ENCODE measurements at regions not wholly inside any gene's neighbourhood (a gene's known extent, or its start where the extent isn't known, plus 50 kb on each side); places are given as distances from the start of the nearest gene placed in this dataset.

DNA sequence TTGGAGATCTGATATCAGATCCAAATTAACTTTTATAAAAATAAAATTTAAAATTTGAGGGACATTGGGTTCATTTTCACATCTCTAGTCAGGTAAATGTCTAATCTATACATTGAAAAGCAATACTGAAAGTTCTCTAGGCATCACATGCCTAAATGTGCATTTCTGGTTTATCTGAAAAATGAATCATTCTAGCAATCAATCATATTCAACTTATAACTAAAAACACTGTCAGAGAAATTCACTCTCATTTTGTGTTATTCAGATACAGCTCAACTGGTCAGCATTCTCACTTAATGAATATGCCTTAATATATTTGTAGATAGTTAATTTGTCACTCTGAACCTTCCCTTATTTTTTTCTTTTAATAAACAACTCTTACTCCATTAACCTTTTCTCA, 243.2 kb downstream of the CASP12 start (continued):
- TF ChIP-seq, protein P1, sequence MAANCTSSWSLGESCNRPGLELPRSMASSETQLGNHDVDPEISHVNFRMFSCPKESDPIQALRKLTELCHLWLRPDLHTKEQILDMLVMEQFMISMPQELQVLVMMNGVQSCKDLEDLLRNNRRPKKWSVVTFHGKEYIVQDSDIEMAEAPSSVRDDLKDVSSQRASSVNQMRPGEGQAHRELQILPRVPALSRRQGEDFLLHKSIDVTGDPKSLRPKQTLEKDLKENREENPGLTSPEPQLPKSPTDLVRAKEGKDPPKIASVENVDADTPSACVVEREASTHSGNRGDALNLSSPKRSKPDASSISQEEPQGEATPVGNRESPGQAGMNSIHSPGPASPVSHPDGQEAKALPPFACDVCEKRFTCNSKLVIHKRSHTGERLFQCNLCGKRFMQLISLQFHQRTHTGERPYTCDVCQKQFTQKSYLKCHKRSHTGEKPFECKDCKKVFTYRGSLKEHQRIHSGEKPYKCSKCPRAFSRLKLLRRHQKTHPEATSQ (tag by site-specific recombination; IDR thresholded peaks at IDR 0.05), result no peak
- TF ChIP-seq, protein P2, sequence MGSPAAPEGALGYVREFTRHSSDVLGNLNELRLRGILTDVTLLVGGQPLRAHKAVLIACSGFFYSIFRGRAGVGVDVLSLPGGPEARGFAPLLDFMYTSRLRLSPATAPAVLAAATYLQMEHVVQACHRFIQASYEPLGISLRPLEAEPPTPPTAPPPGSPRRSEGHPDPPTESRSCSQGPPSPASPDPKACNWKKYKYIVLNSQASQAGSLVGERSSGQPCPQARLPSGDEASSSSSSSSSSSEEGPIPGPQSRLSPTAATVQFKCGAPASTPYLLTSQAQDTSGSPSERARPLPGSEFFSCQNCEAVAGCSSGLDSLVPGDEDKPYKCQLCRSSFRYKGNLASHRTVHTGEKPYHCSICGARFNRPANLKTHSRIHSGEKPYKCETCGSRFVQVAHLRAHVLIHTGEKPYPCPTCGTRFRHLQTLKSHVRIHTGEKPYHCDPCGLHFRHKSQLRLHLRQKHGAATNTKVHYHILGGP (tag by site-specific recombination; IDR thresholded peaks at IDR 0.05), result no peak
- TF ChIP-seq, protein P3, sequence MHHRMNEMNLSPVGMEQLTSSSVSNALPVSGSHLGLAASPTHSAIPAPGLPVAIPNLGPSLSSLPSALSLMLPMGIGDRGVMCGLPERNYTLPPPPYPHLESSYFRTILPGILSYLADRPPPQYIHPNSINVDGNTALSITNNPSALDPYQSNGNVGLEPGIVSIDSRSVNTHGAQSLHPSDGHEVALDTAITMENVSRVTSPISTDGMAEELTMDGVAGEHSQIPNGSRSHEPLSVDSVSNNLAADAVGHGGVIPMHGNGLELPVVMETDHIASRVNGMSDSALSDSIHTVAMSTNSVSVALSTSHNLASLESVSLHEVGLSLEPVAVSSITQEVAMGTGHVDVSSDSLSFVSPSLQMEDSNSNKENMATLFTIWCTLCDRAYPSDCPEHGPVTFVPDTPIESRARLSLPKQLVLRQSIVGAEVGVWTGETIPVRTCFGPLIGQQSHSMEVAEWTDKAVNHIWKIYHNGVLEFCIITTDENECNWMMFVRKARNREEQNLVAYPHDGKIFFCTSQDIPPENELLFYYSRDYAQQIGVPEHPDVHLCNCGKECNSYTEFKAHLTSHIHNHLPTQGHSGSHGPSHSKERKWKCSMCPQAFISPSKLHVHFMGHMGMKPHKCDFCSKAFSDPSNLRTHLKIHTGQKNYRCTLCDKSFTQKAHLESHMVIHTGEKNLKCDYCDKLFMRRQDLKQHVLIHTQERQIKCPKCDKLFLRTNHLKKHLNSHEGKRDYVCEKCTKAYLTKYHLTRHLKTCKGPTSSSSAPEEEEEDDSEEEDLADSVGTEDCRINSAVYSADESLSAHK (tag by site-specific recombination; IDR thresholded peaks at IDR 0.05), result no peak
- TF ChIP-seq ZNF792 (tag by site-specific recombination; IDR thresholded peaks at IDR 0.05) (no peak), ZNF132 (tag by site-specific recombination; IDR thresholded peaks at IDR 0.05; ENCODE audit: borderline replicate concordance) (no peak), SCRT1 (tag by site-specific recombination; IDR thresholded peaks at IDR 0.05; ENCODE audit: borderline replicate concordance) (no peak), ZNF747 (tag by site-specific recombination; IDR thresholded peaks at IDR 0.05) (no peak), ZNF561 (tag by site-specific recombination; IDR thresholded peaks at IDR 0.05; ENCODE audit: borderline replicate concordance) (no peak)
- TF ChIP-seq, protein P4, sequence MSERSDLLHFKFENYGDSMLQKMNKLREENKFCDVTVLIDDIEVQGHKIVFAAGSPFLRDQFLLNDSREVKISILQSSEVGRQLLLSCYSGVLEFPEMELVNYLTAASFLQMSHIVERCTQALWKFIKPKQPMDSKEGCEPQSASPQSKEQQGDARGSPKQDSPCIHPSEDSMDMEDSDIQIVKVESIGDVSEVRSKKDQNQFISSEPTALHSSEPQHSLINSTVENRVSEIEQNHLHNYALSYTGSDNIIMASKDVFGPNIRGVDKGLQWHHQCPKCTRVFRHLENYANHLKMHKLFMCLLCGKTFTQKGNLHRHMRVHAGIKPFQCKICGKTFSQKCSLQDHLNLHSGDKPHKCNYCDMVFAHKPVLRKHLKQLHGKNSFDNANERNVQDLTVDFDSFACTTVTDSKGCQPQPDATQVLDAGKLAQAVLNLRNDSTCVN (tag by site-specific recombination; optimal IDR thresholded peaks at IDR 0.05), result no peak

DNA sequence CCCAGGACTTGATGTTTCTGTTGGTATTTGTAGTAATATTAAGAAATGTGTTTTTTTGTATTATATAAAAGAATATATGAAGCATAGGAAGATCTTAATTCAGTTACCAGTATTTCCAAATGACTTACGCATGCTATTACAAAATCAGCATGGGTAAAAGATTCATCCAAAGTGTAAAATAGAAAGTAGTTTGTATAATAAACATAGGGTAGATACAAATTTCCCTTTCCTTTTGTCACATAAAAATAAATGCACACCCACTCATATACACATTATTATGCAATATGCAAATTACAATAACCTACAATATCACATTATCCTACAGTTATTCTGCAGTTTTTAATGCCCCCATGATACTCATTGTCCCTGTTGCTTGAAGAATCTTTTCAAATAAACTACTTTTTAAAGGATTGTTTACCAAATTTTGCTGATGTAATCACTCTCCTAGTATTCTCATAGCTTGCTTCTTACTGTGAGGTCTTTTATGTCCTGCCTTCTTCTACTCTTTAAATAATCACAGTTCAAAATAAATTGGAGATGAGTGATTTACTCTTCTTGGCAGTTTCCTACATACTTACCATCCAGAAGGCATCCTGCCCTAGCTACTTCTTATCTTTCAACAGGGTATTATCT, 244.0 kb downstream of the CASP12 start:
- CTCF ChIA-PET, result no interaction called here
- H3K27ac ChIP-seq (ENCODE audit: extremely low read depth, low read depth, low read length), result no peak overlapping the region
- no peaks in the 10 kb centered on the region for H3K9me3 ChIP-seq (ENCODE audit: control insufficient read depth, insufficient read depth, low read depth, low read length)
- no peaks in the 10 kb centered on the region for H3K4me1 ChIP-seq (ENCODE audit: control insufficient read depth, insufficient read depth, low read length)
- no peaks in the 10 kb centered on the region for H3K36me3 ChIP-seq (ENCODE audit: control insufficient read depth in 2 of 2, insufficient read depth in 1 of 2, low read length in 2 of 2)
- POLR2A ChIA-PET, result no interaction called here
- H3K4me3 ChIP-seq (ENCODE audit: low read depth, low read length), result no peak overlapping the region
- TF ChIP-seq ZNF239 (tag by site-specific recombination; IDR thresholded peaks at IDR 0.05), result no peak
- no peak for TF ChIP-seq ZNF146 (tag by site-specific recombination; IDR thresholded peaks at IDR 0.05)
- TF ChIP-seq ZNF350 (tag by site-specific recombination; IDR thresholded peaks at IDR 0.05), result no peak
- no peak for TF ChIP-seq ZNF132 (tag by site-specific recombination; IDR thresholded peaks at IDR 0.05; ENCODE audit: borderline replicate concordance)
- no peak for TF ChIP-seq ZNF23 (tag by site-specific recombination; IDR thresholded peaks at IDR 0.05; ENCODE audit: borderline replicate concordance)
- TF ChIP-seq, protein P5, sequence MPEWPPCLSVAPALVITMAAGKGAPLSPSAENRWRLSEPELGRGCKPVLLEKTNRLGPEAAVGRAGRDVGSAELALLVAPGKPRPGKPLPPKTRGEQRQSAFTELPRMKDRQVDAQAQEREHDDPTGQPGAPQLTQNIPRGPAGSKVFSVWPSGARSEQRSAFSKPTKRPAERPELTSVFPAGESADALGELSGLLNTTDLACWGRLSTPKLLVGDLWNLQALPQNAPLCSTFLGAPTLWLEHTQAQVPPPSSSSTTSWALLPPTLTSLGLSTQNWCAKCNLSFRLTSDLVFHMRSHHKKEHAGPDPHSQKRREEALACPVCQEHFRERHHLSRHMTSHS (tag by site-specific recombination; IDR thresholded peaks at IDR 0.05), result no peak
- no peak for TF ChIP-seq SP3 (tag by site-specific recombination; IDR thresholded peaks at IDR 0.05)
- no peak for TF ChIP-seq ZBTB8A (tag by site-specific recombination; IDR thresholded peaks at IDR 0.05)
- TF ChIP-seq, protein P6, sequence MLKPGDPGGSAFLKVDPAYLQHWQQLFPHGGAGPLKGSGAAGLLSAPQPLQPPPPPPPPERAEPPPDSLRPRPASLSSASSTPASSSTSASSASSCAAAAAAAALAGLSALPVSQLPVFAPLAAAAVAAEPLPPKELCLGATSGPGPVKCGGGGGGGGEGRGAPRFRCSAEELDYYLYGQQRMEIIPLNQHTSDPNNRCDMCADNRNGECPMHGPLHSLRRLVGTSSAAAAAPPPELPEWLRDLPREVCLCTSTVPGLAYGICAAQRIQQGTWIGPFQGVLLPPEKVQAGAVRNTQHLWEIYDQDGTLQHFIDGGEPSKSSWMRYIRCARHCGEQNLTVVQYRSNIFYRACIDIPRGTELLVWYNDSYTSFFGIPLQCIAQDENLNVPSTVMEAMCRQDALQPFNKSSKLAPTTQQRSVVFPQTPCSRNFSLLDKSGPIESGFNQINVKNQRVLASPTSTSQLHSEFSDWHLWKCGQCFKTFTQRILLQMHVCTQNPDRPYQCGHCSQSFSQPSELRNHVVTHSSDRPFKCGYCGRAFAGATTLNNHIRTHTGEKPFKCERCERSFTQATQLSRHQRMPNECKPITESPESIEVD (tag by site-specific recombination; IDR thresholded peaks at IDR 0.05), result no peak
- TF ChIP-seq KLF9 (tag by site-specific recombination; IDR thresholded peaks at IDR 0.05; ENCODE audit: low read depth), result no peak
- TF ChIP-seq, protein P7, sequence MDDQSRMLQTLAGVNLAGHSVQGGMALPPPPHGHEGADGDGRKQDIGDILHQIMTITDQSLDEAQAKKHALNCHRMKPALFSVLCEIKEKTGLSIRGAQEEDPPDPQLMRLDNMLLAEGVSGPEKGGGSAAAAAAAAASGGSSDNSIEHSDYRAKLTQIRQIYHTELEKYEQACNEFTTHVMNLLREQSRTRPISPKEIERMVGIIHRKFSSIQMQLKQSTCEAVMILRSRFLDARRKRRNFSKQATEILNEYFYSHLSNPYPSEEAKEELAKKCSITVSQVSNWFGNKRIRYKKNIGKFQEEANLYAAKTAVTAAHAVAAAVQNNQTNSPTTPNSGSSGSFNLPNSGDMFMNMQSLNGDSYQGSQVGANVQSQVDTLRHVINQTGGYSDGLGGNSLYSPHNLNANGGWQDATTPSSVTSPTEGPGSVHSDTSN (CRISPR knock-in tag; IDR thresholded peaks at IDR 0.05), result no peak
- TF ChIP-seq, protein P8, sequence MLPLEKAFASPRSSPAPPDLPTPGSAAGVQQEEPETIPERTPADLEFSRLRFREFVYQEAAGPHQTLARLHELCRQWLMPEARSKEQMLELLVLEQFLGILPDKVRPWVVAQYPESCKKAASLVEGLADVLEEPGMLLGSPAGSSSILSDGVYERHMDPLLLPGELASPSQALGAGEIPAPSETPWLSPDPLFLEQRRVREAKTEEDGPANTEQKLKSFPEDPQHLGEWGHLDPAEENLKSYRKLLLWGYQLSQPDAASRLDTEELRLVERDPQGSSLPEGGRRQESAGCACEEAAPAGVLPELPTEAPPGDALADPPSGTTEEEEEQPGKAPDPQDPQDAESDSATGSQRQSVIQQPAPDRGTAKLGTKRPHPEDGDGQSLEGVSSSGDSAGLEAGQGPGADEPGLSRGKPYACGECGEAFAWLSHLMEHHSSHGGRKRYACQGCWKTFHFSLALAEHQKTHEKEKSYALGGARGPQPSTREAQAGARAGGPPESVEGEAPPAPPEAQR (tag by site-specific recombination; IDR thresholded peaks at IDR 0.05), result no peak
- TF ChIP-seq, protein P9, sequence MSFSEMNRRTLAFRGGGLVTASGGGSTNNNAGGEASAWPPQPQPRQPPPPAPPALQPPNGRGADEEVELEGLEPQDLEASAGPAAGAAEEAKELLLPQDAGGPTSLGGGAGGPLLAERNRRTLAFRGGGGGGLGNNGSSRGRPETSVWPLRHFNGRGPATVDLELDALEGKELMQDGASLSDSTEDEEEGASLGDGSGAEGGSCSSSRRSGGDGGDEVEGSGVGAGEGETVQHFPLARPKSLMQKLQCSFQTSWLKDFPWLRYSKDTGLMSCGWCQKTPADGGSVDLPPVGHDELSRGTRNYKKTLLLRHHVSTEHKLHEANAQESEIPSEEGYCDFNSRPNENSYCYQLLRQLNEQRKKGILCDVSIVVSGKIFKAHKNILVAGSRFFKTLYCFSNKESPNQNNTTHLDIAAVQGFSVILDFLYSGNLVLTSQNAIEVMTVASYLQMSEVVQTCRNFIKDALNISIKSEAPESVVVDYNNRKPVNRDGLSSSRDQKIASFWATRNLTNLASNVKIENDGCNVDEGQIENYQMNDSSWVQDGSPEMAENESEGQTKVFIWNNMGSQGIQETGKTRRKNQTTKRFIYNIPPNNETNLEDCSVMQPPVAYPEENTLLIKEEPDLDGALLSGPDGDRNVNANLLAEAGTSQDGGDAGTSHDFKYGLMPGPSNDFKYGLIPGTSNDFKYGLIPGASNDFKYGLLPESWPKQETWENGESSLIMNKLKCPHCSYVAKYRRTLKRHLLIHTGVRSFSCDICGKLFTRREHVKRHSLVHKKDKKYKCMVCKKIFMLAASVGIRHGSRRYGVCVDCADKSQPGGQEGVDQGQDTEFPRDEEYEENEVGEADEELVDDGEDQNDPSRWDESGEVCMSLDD (tag by site-specific recombination; IDR thresholded peaks at IDR 0.05), result no peak

All from HEK293 (cell line).